K562 (cell line): ENCODE measurements at regions not wholly inside any gene's neighbourhood (a gene's known extent, or its start where the extent isn't known, plus 50 kb on each side); places are given as distances from the start of the nearest gene placed in this dataset.

ENCODE experiments used
- ATAC-seq: fragments of 200-7000 bp; cut with Tn5 transposase; 3 replicates; pipeline ENCODE4 v1.9.1; 2020; ENCODE audit warnings: moderate library complexity
- BruUV-seq: library from RNA; stranded (reverse); fragments of 400-500 nt; replicated peaks from 2 replicates; lab custom pipeline; 2021; lab: Mats Ljungman, UMichigan
- CTCF ChIA-PET: fragments of 300-600 bp; formaldehyde crosslinking; extraction: SDS; loops from one replicate; lab custom pipeline; 2021; ENCODE audit warnings: low intra/inter-chr PET ratio; lab: Yijun Ruan, JAX
- POLR2A ChIA-PET: fragments of 300-600, 350-650 bp; sonication (Branson Sonifier 250); formaldehyde crosslinking; extraction: SDS; loops from one replicate; lab custom pipeline; 2021; ENCODE audit warnings: antibody characterized with exemption, inconsistent platforms; lab: Yijun Ruan, JAX
- DNase-seq, 4 experiments: peaks; one replicate each; pipeline versions ENCODE4 v3.0.0 to v3.0.0-alpha.2; 2011 to 2018; ENCODE audit warnings: low spot score in 3 of 4, mixed read lengths in 3 of 4; ENCODE audit errors: extremely low read depth in 1 of 4
- FAIRE-seq: peaks from 2 replicates; lab custom pipeline; 2011; peaks lifted over from hg19 to GRCh38; lab: Jason Lieb, UNC
- H2AFZ ChIP-seq: 2 replicates; pipeline ENCODE4 v1.6.0; 2011; ENCODE audit warnings: low read depth, low read length, control low read depth, inconsistent platforms
- H3K27ac ChIP-seq: fragments of 200-600 bp; 3 replicates; pipeline ENCODE4 v1.8.0; 2011; ENCODE audit warnings: low read depth, mild to moderate bottlenecking, control low read depth, inconsistent platforms, low read length, moderate library complexity, mixed read lengths; ENCODE audit errors: extremely low read depth
- H3K27me3 ChIP-seq, 2 experiments: fragments of 300-600 bp in 1 of 2; 2 replicates in 1 of 2; 3 replicates in 1 of 2; pipeline versions ENCODE4 v1.6.0 to v1.8.0; 2011; ENCODE audit warnings: inconsistent platforms in 2 of 2, low read length in 2 of 2, mild to moderate bottlenecking in 1 of 2, mixed read lengths in 1 of 2, moderate library complexity in 1 of 2; ENCODE audit not compliant: control insufficient read depth in 2 of 2, insufficient read depth in 2 of 2
- H3K36me3 ChIP-seq: fragments of 300-600 bp; 3 replicates; pipeline ENCODE4 v1.8.0; 2011; ENCODE audit warnings: mild to moderate bottlenecking, low read length, inconsistent platforms; ENCODE audit not compliant: control insufficient read depth, insufficient read depth
- H3K4me1 ChIP-seq, 2 experiments: fragments of 200-600 bp in 1 of 2; replicated peaks in 1 of 2; 2 replicates in 1 of 2; 3 replicates in 1 of 2; pipeline versions ENCODE4 v1.5.1 to v1.8.0; 2011; ENCODE audit warnings: inconsistent platforms in 2 of 2, low read length in 2 of 2, mild to moderate bottlenecking in 1 of 2, mixed read lengths in 1 of 2, moderate library complexity in 1 of 2; ENCODE audit not compliant: control insufficient read depth in 2 of 2, insufficient read depth in 2 of 2
- H3K4me2 ChIP-seq: 2 replicates; pipeline ENCODE4 v1.6.1; 2011; ENCODE audit warnings: low read length, control low read depth, inconsistent platforms, mixed read lengths; ENCODE audit not compliant: insufficient read depth
- H3K4me3 ChIP-seq: fragments of 200-600 bp; sonication (generic), shearing (Covaris generic); 2 replicates; pipeline ENCODE4 v1.5.1; 2016; ENCODE audit warnings: control low read depth, inconsistent platforms
- H3K79me2 ChIP-seq: fragments of 200-600 bp; 3 replicates; pipeline ENCODE4 v1.8.0; 2011; ENCODE audit warnings: low read length, inconsistent platforms; ENCODE audit not compliant: control insufficient read depth, insufficient read depth
- H3K9ac ChIP-seq, 2 experiments: 2 replicates each; pipeline versions ENCODE4 v1.6.0 to v1.6.1; 2011; ENCODE audit warnings: low read depth in 2 of 2, low read length in 2 of 2, control low read depth in 1 of 2, inconsistent platforms in 1 of 2, mild to moderate bottlenecking in 1 of 2, mixed read lengths in 1 of 2; ENCODE audit not compliant: insufficient read depth in 1 of 2
- H3K9me1 ChIP-seq: one replicate; pipeline ENCODE4 v1.6.0; 2011; ENCODE audit warnings: inconsistent platforms, mild to moderate bottlenecking, low read length, moderate library complexity; ENCODE audit not compliant: control insufficient read depth, insufficient read depth
- H3K9me3 ChIP-seq: replicated peaks from 2 replicates; pipeline ENCODE4 v1.5.1; 2011; ENCODE audit warnings: low read depth, low read length, inconsistent platforms; ENCODE audit not compliant: control insufficient read depth, insufficient read depth
- H4K20me1 ChIP-seq: replicated peaks from 2 replicates; pipeline ENCODE4 v1.6.1; 2011; ENCODE audit warnings: low read length, inconsistent platforms, mixed read lengths; ENCODE audit not compliant: control insufficient read depth, insufficient read depth
- FUS ChIP-seq: fragments of 200-400 bp; formaldehyde crosslinking; optimal IDR thresholded peaks from 2 replicates; pipeline ENCODE3; 2017; ENCODE audit warnings: low read depth, low read length
- HDAC8 ChIP-seq: fragments of 450-650 bp; IDR thresholded peaks from 2 replicates; pipeline ENCODE4 v1.6.1; 2016; ENCODE audit warnings: mild to moderate bottlenecking, missing genetic modification characterization, moderate library complexity, missing compliant biosample characterization
- HEY1 ChIP-seq: fragments of 250-450 bp; sonication (Bioruptor Pico); IDR thresholded peaks from 2 replicates; pipeline ENCODE4 v1.5.0; 2020; ENCODE audit warnings: mild to moderate bottlenecking, moderate library complexity, borderline replicate concordance
- HNRNPK ChIP-seq: fragments of 200-400 bp; formaldehyde crosslinking; IDR thresholded peaks from one replicate; pipeline ENCODE4 v1.6.1; 2018; ENCODE audit warnings: mild to moderate bottlenecking, low read depth, low read length; ENCODE audit not compliant: poor library complexity, severe bottlenecking
- NR3C1 ChIP-seq: sonication (generic); formaldehyde crosslinking; IDR thresholded peaks from 2 replicates; pipeline ENCODE4 v1.8.1; 2022; ENCODE audit warnings: missing genetic modification reagents
- STAG1 ChIP-seq: sonication (generic); formaldehyde crosslinking; IDR thresholded peaks from 2 replicates; pipeline ENCODE4 v1.5.0; 2020; ENCODE audit warnings: missing genetic modification reagents, borderline replicate concordance
- YY1 ChIP-seq, 3 experiments: IDR thresholded peaks; 2 replicates each; pipeline ENCODE4 v1.6.1; 2011; ENCODE audit warnings: low read length in 2 of 3, mild to moderate bottlenecking in 2 of 3, moderate library complexity in 2 of 3, borderline replicate concordance in 1 of 3, control low read depth in 1 of 3, low read depth in 1 of 3; ENCODE audit not compliant: insufficient read depth in 3 of 3, insufficient replicate concordance in 2 of 3, control insufficient read depth in 1 of 3, insufficient read length in 1 of 3; ENCODE audit errors: extremely low read depth in 1 of 3
- ZFPM2 ChIP-seq: fragments of 250-450 bp; sonication (Bioruptor Pico); IDR thresholded peaks from 2 replicates; pipeline ENCODE4 v1.5.1; 2022; ENCODE audit warnings: mild to moderate bottlenecking
- ZNF408 ChIP-seq: fragments of 250-450 bp; sonication (Bioruptor Pico); IDR thresholded peaks from 2 replicates; pipeline ENCODE4 v1.4.0; 2020; ENCODE audit warnings: low read depth, mild to moderate bottlenecking, moderate library complexity
- WGBS: fragments of 100-300 bp; shearing (Covaris generic); methylation state at CpG from one replicate; pipeline ENCODE4 v1.1.6; 2016; ENCODE audit warnings: low coverage, mixed read lengths; ENCODE audit not compliant: insufficient coverage; ENCODE audit errors: missing lambda C conversion rate; 5-methylcytosine and 5-hydroxymethylcytosine counted together
- in situ Hi-C: fragments of 300-500 bp; cut with MboI; formaldehyde crosslinking; loops from 4 replicates; pipeline ENCODE4 v1.15.0; 2018; ENCODE audit warnings: inconsistent platforms, mixed read lengths
- intact Hi-C: fragments of 100-400 bp; cut with micrococcal nuclease; formaldehyde crosslinking; loops from 2 replicates; pipeline ENCODE4 v1.14.2; 2022
- TF ChIP-seq, protein P1 (sequence below): fragments of 450-650 bp; formaldehyde crosslinking; IDR thresholded peaks from 2 replicates; pipeline ENCODE4 v1.4.0; 2020; ENCODE audit warnings: mild to moderate bottlenecking, moderate library complexity

DNA sequence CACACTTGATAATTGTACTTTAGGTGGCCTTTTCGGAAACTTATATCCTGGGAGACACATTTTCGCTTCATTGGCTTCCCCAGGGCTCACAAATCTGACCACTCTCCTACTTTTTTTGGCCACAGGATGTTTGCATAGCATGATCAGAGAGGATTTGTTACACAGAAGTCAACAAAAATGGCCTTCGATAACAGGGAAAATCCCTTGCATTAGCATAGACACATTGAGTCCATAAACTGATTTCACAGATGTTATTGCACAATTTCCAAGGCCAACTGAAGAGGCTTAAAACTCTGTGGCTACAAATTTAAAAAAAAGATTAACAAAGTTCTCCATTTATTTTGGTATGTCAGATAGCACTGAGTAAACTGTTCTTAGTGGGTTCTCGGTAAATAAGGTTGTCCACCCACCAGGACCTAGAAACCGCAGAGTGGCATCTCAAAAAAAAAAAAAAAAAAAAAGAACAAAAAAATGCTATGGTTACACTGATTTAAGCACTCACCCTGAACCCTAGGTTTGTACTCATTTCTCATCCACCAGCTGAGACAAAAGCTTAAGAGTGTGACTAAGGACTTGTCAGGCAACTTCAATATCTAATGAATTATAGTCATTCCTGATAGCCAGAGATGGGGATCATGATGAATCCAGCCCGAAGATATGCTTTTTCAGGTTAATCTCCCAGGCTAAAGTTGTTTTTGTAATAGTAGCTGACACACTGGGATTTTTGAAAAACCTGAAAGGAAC, 188.9 kb upstream of the SYNPR start:
- H3K9me3 ChIP-seq = no peaks in the 10 kb centered on the region
- H3K4me1 ChIP-seq = no peaks in the 10 kb centered on the region
- H2AFZ ChIP-seq = no peak overlapping the region
- H3K27ac ChIP-seq = no peak overlapping the region
- H3K4me2 ChIP-seq = no peak overlapping the region
- CTCF ChIA-PET = no interaction called here
- no peaks in the 10 kb centered on the region for H3K79me2 ChIP-seq
- H4K20me1 ChIP-seq = no peaks in the 10 kb centered on the region
- no peak overlapping the region for H3K9ac ChIP-seq
- H3K36me3 ChIP-seq = no peaks in the 10 kb centered on the region
- no peak for ATAC-seq
- TF ChIP-seq FUS (no peak), HNRNPK (no peak), NR3C1 (no peak), STAG1 (CRISPR knock-in tag) (no peak), ZFPM2 (CRISPR knock-in tag) (no peak), YY1 (IDR thresholded peaks at IDR 0.05; ENCODE audit: borderline replicate concordance in 1 of 3, control insufficient read depth in 1 of 3, extremely low read depth in 1 of 3, insufficient read depth in 3 of 3, insufficient read length in 1 of 3, insufficient replicate concordance in 2 of 3, low read depth in 1 of 3, low read length in 2 of 3) (no peak), ZNF408 (CRISPR knock-in tag) (no peak), HEY1 (CRISPR knock-in tag) (no peak), HDAC8 (tag) (no peak)
- TF ChIP-seq, protein P1, sequence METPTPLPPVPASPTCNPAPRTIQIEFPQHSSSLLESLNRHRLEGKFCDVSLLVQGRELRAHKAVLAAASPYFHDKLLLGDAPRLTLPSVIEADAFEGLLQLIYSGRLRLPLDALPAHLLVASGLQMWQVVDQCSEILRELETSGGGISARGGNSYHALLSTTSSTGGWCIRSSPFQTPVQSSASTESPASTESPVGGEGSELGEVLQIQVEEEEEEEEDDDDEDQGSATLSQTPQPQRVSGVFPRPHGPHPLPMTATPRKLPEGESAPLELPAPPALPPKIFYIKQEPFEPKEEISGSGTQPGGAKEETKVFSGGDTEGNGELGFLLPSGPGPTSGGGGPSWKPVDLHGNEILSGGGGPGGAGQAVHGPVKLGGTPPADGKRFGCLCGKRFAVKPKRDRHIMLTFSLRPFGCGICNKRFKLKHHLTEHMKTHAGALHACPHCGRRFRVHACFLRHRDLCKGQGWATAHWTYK (CRISPR knock-in tag) = no peak
- in situ Hi-C loops = no loop called here
- no peaks in the 10 kb centered on the region for H3K27me3 ChIP-seq
- no peak for FAIRE-seq
- no TSS peak for BruUV-seq
- WGBS = 0% methylated on average over 4 of the region's 6 CpGs
- no peaks in the 10 kb centered on the region for H3K9me1 ChIP-seq
- no peak overlapping the region for H3K4me3 ChIP-seq
- POLR2A ChIA-PET = no interaction called here
- no peak for DNase-seq
- intact Hi-C loops = no loop called here
